Tongue (tissue), 1 donor: ENCODE measurements at regions not wholly inside any gene's neighbourhood (a gene's known extent, or its start where the extent isn't known, plus 50 kb on each side); places are given as distances from the start of the nearest gene placed in this dataset.

Source experiments
- DNase-seq: peaks from one replicate; pipeline ENCODE4 v3.0.0-alpha.2; 2015

GRCh38 chr1:194150242-194150641, 963.8 kb upstream of the B3GALT2 start:
- no peak for DNase-seq

GRCh38 chr1:194133152-194133551, 946.7 kb upstream of the B3GALT2 start:
- no peak for DNase-seq

GRCh38 chr1:194118086-194118485, 931.7 kb upstream of the B3GALT2 start:
- DNase-seq: no peak

GRCh38 chr1:194117582-194117981, 931.2 kb upstream of the B3GALT2 start:
- no peak for DNase-seq

GRCh38 chr1:194114288-194114687, 927.9 kb upstream of the B3GALT2 start:
- DNase-seq: no peak

GRCh38 chr1:194105381-194105780, 919.0 kb upstream of the B3GALT2 start:
- no peak for DNase-seq

- DNase-seq: no peak
Measured at GRCh38 chr1:194104247-194104844, 917.9 kb upstream of the B3GALT2 start.

GRCh38 chr1:194103516-194104246, 917.3 kb upstream of the B3GALT2 start:
- DNase-seq: no peak

- DNase-seq: no peak
Measured at GRCh38 chr1:194103101-194103500, 916.7 kb upstream of the B3GALT2 start.

GRCh38 chr1:194102607-194103006, 916.2 kb upstream of the B3GALT2 start:
- no peak for DNase-seq

- DNase-seq: no peak
Measured at GRCh38 chr1:194084755-194085154, 898.3 kb upstream of the B3GALT2 start.

- DNase-seq: no peak
Measured at GRCh38 chr1:194081444-194081843, 895.0 kb upstream of the B3GALT2 start.

GRCh38 chr1:194080826-194081225, 894.4 kb upstream of the B3GALT2 start:
- DNase-seq: no peak

- DNase-seq: no peak
Measured at GRCh38 chr1:194078765-194079164, 892.4 kb upstream of the B3GALT2 start.

GRCh38 chr1:194076646-194077045, 890.2 kb upstream of the B3GALT2 start:
- no peak for DNase-seq

- DNase-seq: no peak
Measured at GRCh38 chr1:194073833-194074232, 887.4 kb upstream of the B3GALT2 start.

GRCh38 chr1:194071205-194071604, 884.8 kb upstream of the B3GALT2 start:
- no peak for DNase-seq

- DNase-seq: no peak
Measured at GRCh38 chr1:194069831-194070218, 883.4 kb upstream of the B3GALT2 start.

GRCh38 chr1:194069168-194069830, 882.9 kb upstream of the B3GALT2 start:
- DNase-seq: peak; percentile 28

GRCh38 chr1:194068446-194069167, 882.2 kb upstream of the B3GALT2 start:
- DNase-seq: no peak

GRCh38 chr1:194067772-194068171, 881.4 kb upstream of the B3GALT2 start:
- no peak for DNase-seq

- no peak for DNase-seq
Measured at GRCh38 chr1:194062962-194063361, 876.5 kb upstream of the B3GALT2 start.

- DNase-seq: no peak
Measured at GRCh38 chr1:194062526-194062925, 876.1 kb upstream of the B3GALT2 start.
